HepG2 (cell line): ENCODE measurements at regions not wholly inside any gene's neighbourhood (a gene's known extent, or its start where the extent isn't known, plus 50 kb on each side); places are given as distances from the start of the nearest gene placed in this dataset.

Experiments used
- ATAC-seq: fragments of 200-7000 bp; cut with Tn5 transposase; 3 replicates; pipeline ENCODE4 v1.9.1; 2020; ENCODE audit warnings: mild to moderate bottlenecking, moderate library complexity
- BruUV-seq: library from RNA; stranded (reverse); fragments of 400-500 nt; replicated peaks from 2 replicates; lab custom pipeline; 2021; lab: Mats Ljungman, UMichigan
- CTCF ChIA-PET: fragments of 300-600 bp; formaldehyde crosslinking; extraction: SDS; loops from one replicate; lab custom pipeline; 2021; ENCODE audit warnings: low total read pairs, inconsistent platforms, low intra/inter-chr PET ratio; lab: Yijun Ruan, JAX
- POLR2A ChIA-PET: fragments of 350-600 bp; sonication (Branson Sonifier 250); formaldehyde crosslinking; loops from one replicate; lab custom pipeline; 2020; ENCODE audit warnings: antibody characterized with exemption, inconsistent platforms; lab: Yijun Ruan, JAX
- DNase-seq: peaks from one replicate; pipeline ENCODE4 v3.0.0-alpha.2; 2015; ENCODE audit warnings: low spot score
- FAIRE-seq: peaks from 3 replicates; lab custom pipeline; 2011; peaks lifted over from hg19 to GRCh38; lab: Jason Lieb, UNC
- H2AFZ ChIP-seq: one replicate; pipeline ENCODE4 v1.6.1; 2011; ENCODE audit warnings: low read length, inconsistent platforms
- H3K27ac ChIP-seq: fragments of 300-600 bp; 3 replicates; pipeline ENCODE4 v1.8.0; 2011; ENCODE audit warnings: mixed run types, mild to moderate bottlenecking, mixed read lengths, low read length, inconsistent platforms; ENCODE audit not compliant: insufficient read depth; ENCODE audit errors: extremely low read length
- H3K27me3 ChIP-seq, 2 experiments: fragments of 200-600 bp in 1 of 2; 2 replicates in 1 of 2; 3 replicates in 1 of 2; pipeline versions ENCODE4 v1.6.0 to v1.8.0; 2011; ENCODE audit warnings: low read length in 2 of 2, mild to moderate bottlenecking in 2 of 2, moderate library complexity in 2 of 2, inconsistent platforms in 1 of 2; ENCODE audit not compliant: insufficient read depth in 2 of 2, control insufficient read depth in 1 of 2
- H3K36me3 ChIP-seq, 2 experiments: fragments of 200-600 bp in 1 of 2; replicated peaks in 1 of 2; 2 replicates in 1 of 2; 3 replicates in 1 of 2; pipeline versions ENCODE4 v1.5.1 to v1.8.0; 2011; ENCODE audit warnings: low read length in 2 of 2, inconsistent platforms in 1 of 2; ENCODE audit not compliant: insufficient read depth in 2 of 2, control insufficient read depth in 1 of 2
- H3K4me1 ChIP-seq: 2 replicates; pipeline ENCODE4 v1.5.1; 2012; ENCODE audit warnings: low read length, inconsistent platforms; ENCODE audit not compliant: insufficient read depth
- H3K4me2 ChIP-seq: 2 replicates; pipeline ENCODE4 v1.6.0; 2011; ENCODE audit warnings: low read depth, low read length, inconsistent platforms
- H3K4me3 ChIP-seq, 3 experiments: fragments of 200-600 bp in 1 of 3; sonication (generic), shearing (Covaris generic) in 1 of 3; replicated peaks in 1 of 3; 2 replicates each; pipeline ENCODE4 v1.5.1; 2011 to 2016; ENCODE audit warnings: low read length in 3 of 3, inconsistent platforms in 2 of 3, low read depth in 2 of 3, mild to moderate bottlenecking in 2 of 3, control low read depth in 1 of 3, mixed read lengths in 1 of 3; ENCODE audit not compliant: insufficient read depth in 1 of 3
- H3K79me2 ChIP-seq: one replicate; pipeline ENCODE4 v1.6.1; 2011; ENCODE audit warnings: low read length, inconsistent platforms; ENCODE audit not compliant: insufficient read depth
- H3K9ac ChIP-seq: 2 replicates; pipeline ENCODE4 v1.6.0; 2011; ENCODE audit warnings: mild to moderate bottlenecking, low read depth, low read length, inconsistent platforms; ENCODE audit not compliant: insufficient read depth
- H3K9me3 ChIP-seq: 2 replicates; pipeline ENCODE4 v1.5.1; 2012; ENCODE audit warnings: mild to moderate bottlenecking, low read length
- H4K20me1 ChIP-seq: 2 replicates; pipeline ENCODE4 v1.6.0; 2011; ENCODE audit warnings: inconsistent platforms, mild to moderate bottlenecking, low read length, moderate library complexity; ENCODE audit not compliant: insufficient read depth
- FLYWCH1 ChIP-seq: sonication (generic); formaldehyde crosslinking; IDR thresholded peaks from 2 replicates; pipeline ENCODE4 v1.8.1; 2023; ENCODE audit warnings: mild to moderate bottlenecking, missing genetic modification reagents
- MNT ChIP-seq: fragments of 450-650 bp; IDR thresholded peaks from 2 replicates; pipeline ENCODE4 v1.6.1; 2016
- ZFP36L2 ChIP-seq: sonication (generic); formaldehyde crosslinking; IDR thresholded peaks from 2 replicates; pipeline ENCODE4 v1.4.0; 2020; ENCODE audit warnings: missing genetic modification reagents
- ZUFSP ChIP-seq: sonication (generic); formaldehyde crosslinking; IDR thresholded peaks from 2 replicates; pipeline ENCODE4 v1.9.0; 2021; ENCODE audit warnings: missing genetic modification reagents, mild to moderate bottlenecking, borderline replicate concordance
- WGBS: methylation state at CpG from one replicate; pipeline ENCODE4 v1.1.6; 2017; ENCODE audit warnings: low lambda C conversion rate; 5-methylcytosine and 5-hydroxymethylcytosine counted together
- in situ Hi-C: cut with HindIII; loops from 2 replicates; pipeline ENCODE4 v1.10.0; 2017; ENCODE audit warnings: low pct_unique_long_range_greater_than_20kb; ENCODE audit not compliant: extremely low pct_ligation_motif_present
- intact Hi-C: fragments of 100-400 bp; cut with micrococcal nuclease; formaldehyde crosslinking; loops from one replicate; pipeline ENCODE4 v1.10.0; 2022; ENCODE audit not compliant: unreplicated experiment

- no peak for TF ChIP-seq ZUFSP (CRISPR knock-in tag)
These were observed 98.0 kb upstream of the ZSWIM2 start (continued) for GRCh38 chr2:186946896-186947467.

GRCh38 chr2:186941853-186942252 lies 92.9 kb upstream of the ZSWIM2 start:
- Histone ChIP-seq H3K9me3 (no peaks in the 10 kb centered on the region), H3K36me3 (no peaks in the 10 kb centered on the region), H3K27me3 (no peaks in the 10 kb centered on the region), H3K4me2 (no peak overlapping the region), H4K20me1 (no peaks in the 10 kb centered on the region), H3K27ac (no peak overlapping the region), H3K79me2 (no peaks in the 10 kb centered on the region), H3K4me1 (no peaks in the 10 kb centered on the region), H2AFZ (no peak overlapping the region), H3K9ac (no peak overlapping the region), H3K4me3 (no peak overlapping the region)
- 0% methylated on average over 1 of the region's 1 CpG for WGBS
- DNase-seq (no peak), FAIRE-seq (no peak), ATAC-seq (no peak)
- BruUV-seq, result no TSS peak
- intact Hi-C loops, result no loop called here
- TF ChIP-seq MNT (peak; percentile 97), ZFP36L2 (CRISPR knock-in tag) (no peak), FLYWCH1 (CRISPR knock-in tag) (no peak)
- in situ Hi-C loops, result no loop called here
- ChIA-PET CTCF (no interaction called here), POLR2A (no interaction called here)
